H1 (cell line): ENCODE measurements at regions not wholly inside any gene's neighbourhood (a gene's known extent, or its start where the extent isn't known, plus 50 kb on each side); places are given as distances from the start of the nearest gene placed in this dataset.
A peak's percentile ranks its signal among the peaks of the same experiment; 100 is the strongest.

Source experiments
- CTCF ChIA-PET: fragments of 300-600 bp; sonication (Branson Sonifier 250); formaldehyde crosslinking; loops from one replicate; lab custom pipeline; 2021; ENCODE audit not compliant: partially characterized antibody; lab: Charles Lee
- POLR2A ChIA-PET: fragments of 300-600 bp; sonication (Branson Sonifier 250); formaldehyde crosslinking; loops from one replicate; lab custom pipeline; 2021; ENCODE audit warnings: inconsistent platforms; ENCODE audit not compliant: partially characterized antibody; lab: Charles Lee
- DNase-seq, 2 experiments: peaks; one replicate each; pipeline versions ENCODE4 v3.0.0 to v3.0.0-alpha.2; 2010 to 2022; ENCODE audit warnings: low spot score in 2 of 2, low read depth in 1 of 2, mixed read lengths in 1 of 2
- FAIRE-seq: peaks from 2 replicates; lab custom pipeline; 2011; peaks lifted over from hg19 to GRCh38; lab: Jason Lieb, UNC
- H2AFZ ChIP-seq: 2 replicates; pipeline ENCODE4 v1.8.1; 2012; ENCODE audit warnings: low read length, inconsistent platforms
- H2AK5ac ChIP-seq: 2 replicates; pipeline ENCODE4 v1.6.1; 2013; ENCODE audit warnings: low read depth, low read length
- H2BK120ac ChIP-seq: replicated peaks from 2 replicates; pipeline ENCODE3; 2013; ENCODE audit warnings: low read depth, low read length, inconsistent platforms
- H2BK12ac ChIP-seq: 2 replicates; pipeline ENCODE4 v1.6.1; 2013; ENCODE audit warnings: low read depth, low read length
- H2BK15ac ChIP-seq: 2 replicates; pipeline ENCODE4 v1.6.1; 2013; ENCODE audit warnings: low read length
- H2BK20ac ChIP-seq: 2 replicates; pipeline ENCODE4 v1.6.1; 2013; ENCODE audit warnings: low read length
- H2BK5ac ChIP-seq: 2 replicates; pipeline ENCODE4 v1.6.1; 2013; ENCODE audit warnings: low read depth, low read length
- H3K14ac ChIP-seq: 2 replicates; pipeline ENCODE4 v1.6.1; 2013; ENCODE audit warnings: inconsistent platforms; ENCODE audit not compliant: insufficient read length
- H3K18ac ChIP-seq: 2 replicates; pipeline ENCODE4 v1.6.1; 2013; ENCODE audit warnings: low read length; ENCODE audit errors: extremely low read depth
- H3K23ac ChIP-seq: 2 replicates; pipeline ENCODE4 v1.6.1; 2013; ENCODE audit warnings: inconsistent platforms; ENCODE audit not compliant: insufficient read length
- H3K23me2 ChIP-seq: 2 replicates; pipeline ENCODE4 v1.6.1; 2013; ENCODE audit warnings: low read depth, low read length
- H3K27ac ChIP-seq: 2 replicates; pipeline ENCODE4 v1.6.1; 2011; ENCODE audit warnings: low read depth, low read length, inconsistent platforms
- H3K27me3 ChIP-seq, 4 experiments: replicated peaks in 1 of 4; 1 replicate in 1 of 4; 2 replicates in 3 of 4; pipeline versions ENCODE4 v1.6.1 to v1.8.1; 2011 to 2013; ENCODE audit warnings: low read length in 3 of 4, mild to moderate bottlenecking in 3 of 4, inconsistent platforms in 2 of 4, mixed read lengths in 2 of 4, moderate library complexity in 1 of 4; ENCODE audit not compliant: control insufficient read depth in 3 of 4, insufficient read depth in 3 of 4; ENCODE audit errors: extremely low read depth in 1 of 4
- H3K36me3 ChIP-seq, 4 experiments: 2 replicates each; pipeline versions ENCODE4 v1.6.1 to v1.8.1; 2011 to 2013; ENCODE audit warnings: mild to moderate bottlenecking in 4 of 4, low read length in 3 of 4, moderate library complexity in 2 of 4, control low read depth in 1 of 4, inconsistent platforms in 1 of 4; ENCODE audit not compliant: insufficient read depth in 4 of 4, control insufficient read depth in 2 of 4
- H3K4ac ChIP-seq: replicated peaks from 2 replicates; pipeline ENCODE3; 2013; ENCODE audit warnings: low read length, low read depth, mixed read lengths, inconsistent platforms; ENCODE audit not compliant: insufficient read length
- H3K4me1 ChIP-seq, 4 experiments: replicated peaks in 1 of 4; 1 replicate in 1 of 4; 2 replicates in 3 of 4; pipeline versions ENCODE4 v1.6.1 to v1.8.1; 2011 to 2013; ENCODE audit warnings: low read length in 3 of 4, inconsistent platforms in 2 of 4, mixed read lengths in 1 of 4; ENCODE audit not compliant: insufficient read depth in 4 of 4, control insufficient read depth in 3 of 4
- H3K4me2 ChIP-seq, 2 experiments: 2 replicates each; pipeline versions ENCODE4 v1.6.1 to v1.8.1; 2011 to 2013; ENCODE audit warnings: low read depth in 2 of 2, low read length in 2 of 2, control low read depth in 1 of 2, inconsistent platforms in 1 of 2, mild to moderate bottlenecking in 1 of 2; ENCODE audit not compliant: insufficient read depth in 1 of 2
- H3K4me3 ChIP-seq, 4 experiments: fragments of 200-600, 300-600 bp in 1 of 4; sonication (generic), shearing (Covaris generic), sonication (Bioruptor Twin) in 1 of 4; 2 replicates each; pipeline versions ENCODE4 v1.5.1 to v1.8.1; 2011 to 2016; ENCODE audit warnings: low read length in 4 of 4, low read depth in 3 of 4, control low read depth in 2 of 4, inconsistent platforms in 2 of 4, mild to moderate bottlenecking in 2 of 4, mixed read lengths in 1 of 4, moderate library complexity in 1 of 4; ENCODE audit not compliant: insufficient read depth in 2 of 4; ENCODE audit errors: extremely low read depth in 1 of 4
- H3K56ac ChIP-seq: replicated peaks from 2 replicates; pipeline ENCODE3; 2013; ENCODE audit warnings: low read depth, mild to moderate bottlenecking, mixed read lengths, low read length, inconsistent platforms; ENCODE audit not compliant: insufficient read length
- H3K79me1 ChIP-seq: 2 replicates; pipeline ENCODE4 v1.6.1; 2013; ENCODE audit warnings: low read depth, low read length, control low read depth
- H3K79me2 ChIP-seq, 2 experiments: 2 replicates each; pipeline versions ENCODE4 v1.6.1 to v1.8.1; 2012 to 2013; ENCODE audit warnings: low read length in 2 of 2, mild to moderate bottlenecking in 2 of 2, inconsistent platforms in 1 of 2; ENCODE audit not compliant: insufficient read depth in 2 of 2, control insufficient read depth in 1 of 2
- H3K9ac ChIP-seq, 4 experiments: replicated peaks in 1 of 4; 1 replicate in 1 of 4; 2 replicates in 3 of 4; pipeline versions ENCODE4 v1.6.1 to v1.8.1; 2011 to 2013; ENCODE audit warnings: low read depth in 3 of 4, low read length in 3 of 4, control low read depth in 2 of 4, mild to moderate bottlenecking in 2 of 4, moderate library complexity in 2 of 4, inconsistent platforms in 1 of 4; ENCODE audit errors: extremely low read depth in 1 of 4
- H3K9me3 ChIP-seq, 2 experiments: 2 replicates each; pipeline versions ENCODE4 v1.6.1 to v1.8.1; 2012 to 2013; ENCODE audit warnings: mild to moderate bottlenecking in 2 of 2, moderate library complexity in 2 of 2, control low read depth in 1 of 2, inconsistent platforms in 1 of 2, low read depth in 1 of 2, low read length in 1 of 2, mixed read lengths in 1 of 2; ENCODE audit not compliant: insufficient read depth in 2 of 2
- H4K20me1 ChIP-seq, 2 experiments: replicated peaks in 1 of 2; 2 replicates each; pipeline versions ENCODE3 to v1.8.1; 2011 to 2013; ENCODE audit warnings: inconsistent platforms in 2 of 2, low read length in 2 of 2, mild to moderate bottlenecking in 1 of 2; ENCODE audit not compliant: insufficient read depth in 2 of 2, control insufficient read depth in 1 of 2
- H4K5ac ChIP-seq: 2 replicates; pipeline ENCODE4 v1.6.1; 2013; ENCODE audit warnings: low read length, low read depth, mixed read lengths, inconsistent platforms; ENCODE audit not compliant: insufficient read length
- H4K8ac ChIP-seq: 2 replicates; pipeline ENCODE4 v1.8.0; 2013; ENCODE audit warnings: mild to moderate bottlenecking, moderate library complexity, low read length, inconsistent platforms; ENCODE audit not compliant: insufficient read depth; ENCODE audit errors: extremely low read depth
- H4K91ac ChIP-seq: replicated peaks from 2 replicates; pipeline ENCODE3; 2013; ENCODE audit warnings: low read length, mixed read lengths, inconsistent platforms; ENCODE audit not compliant: insufficient read length
- ASH2L ChIP-seq: fragments of 200-600, 300-600 bp; sonication (generic); IDR thresholded peaks from one replicate; pipeline ENCODE4 v1.7.1; 2017; ENCODE audit warnings: low read length
- CBX5 ChIP-seq: fragments of 300-800, 300-1000 bp; sonication (generic); IDR thresholded peaks from 2 replicates; pipeline ENCODE4 v1.7.1; 2016; ENCODE audit warnings: antibody characterized with exemption, low read length, low read depth
- CTCF ChIP-seq, 3 experiments: IDR thresholded peaks; 1 replicate in 2 of 3; 2 replicates in 1 of 3; pipeline versions ENCODE4 v1.5.1 to v1.6.1; 2011; ENCODE audit warnings: low read length in 3 of 3, mild to moderate bottlenecking in 3 of 3, inconsistent platforms in 2 of 3, low read depth in 1 of 3, moderate library complexity in 1 of 3; ENCODE audit not compliant: insufficient read depth in 1 of 3; ENCODE audit errors: control extremely low read depth in 1 of 3
- HDAC6 ChIP-seq: IDR thresholded peaks from one replicate; pipeline ENCODE4 v1.7.1; 2012; ENCODE audit warnings: low read depth, mild to moderate bottlenecking, inconsistent platforms, low read length, moderate library complexity
- MAFK ChIP-seq: IDR thresholded peaks from 2 replicates; pipeline ENCODE4 v1.6.1; 2012; ENCODE audit warnings: low read depth, mild to moderate bottlenecking, improper control_type of control experiment, low read length
- NRF1 ChIP-seq: IDR thresholded peaks from 2 replicates; pipeline ENCODE4 v1.6.1; 2011; ENCODE audit warnings: mild to moderate bottlenecking, low read depth, low read length, improper control_type of control experiment
- POLR2AphosphoS5 ChIP-seq: IDR thresholded peaks from 2 replicates; pipeline ENCODE4 v1.6.1; 2011; ENCODE audit warnings: low read depth, low read length
- SIN3A ChIP-seq, 2 experiments: IDR thresholded peaks in 1 of 2; conservative IDR thresholded peaks in 1 of 2; 2 replicates each; pipeline ENCODE4 v1.6.1; 2011 to 2012; ENCODE audit warnings: low read length in 2 of 2, improper control_type of control experiment in 1 of 2, low read depth in 1 of 2, mild to moderate bottlenecking in 1 of 2
- SP2 ChIP-seq: IDR thresholded peaks from 2 replicates; pipeline ENCODE4 v1.6.1; 2012; ENCODE audit warnings: mild to moderate bottlenecking, low read length, inconsistent platforms
- TAF7 ChIP-seq: optimal IDR thresholded peaks from 2 replicates; pipeline ENCODE3; 2011; ENCODE audit warnings: low read depth, mild to moderate bottlenecking, inconsistent platforms, low read length, moderate library complexity, borderline replicate concordance
- WGBS, 2 experiments: shearing (Covaris generic) in 1 of 2; methylation state at CpG; one replicate each; pipeline versions ENCODE4 v1.1.6 to v1.1.7; 2013 to 2015; ENCODE audit warnings: low lambda C conversion rate in 2 of 2, mixed read lengths in 2 of 2, inconsistent platforms in 1 of 2, low coverage in 1 of 2, missing lambda C conversion rate in 1 of 2; ENCODE audit not compliant: insufficient replicate concordance in 2 of 2, insufficient coverage in 1 of 2, insufficient read length in 1 of 2; ENCODE audit errors: extremely low coverage in 1 of 2, missing lambda C conversion rate in 1 of 2; 5-methylcytosine and 5-hydroxymethylcytosine counted together

GRCh38 chr4:96483308-96484030, 643.6 kb downstream of the PDHA2 start:
- peak overlapping the region; percentile 72; the same call in 1 of the 2 replicates for H2BK12ac ChIP-seq
- H2BK20ac ChIP-seq, result no peak overlapping the region
- DNase-seq (peak in 1 of 2 experiments; percentile 29), FAIRE-seq (peak; percentile 36)
- no peak overlapping the region for H3K56ac ChIP-seq
- H3K18ac ChIP-seq, result no peak overlapping the region
- H2AK5ac ChIP-seq, result no peak overlapping the region
- no peak overlapping the region for H4K91ac ChIP-seq
- ChIA-PET CTCF (interaction anchor here (0.6 to 1.7 kb wide), 2 partner anchors 10 to 54 kb away, joined by 4 read pairs; no protein-coding TSS in a partner anchor), POLR2A (no interaction called here)
- peaks cover 0 to 3% (median 1%) of the 10 kb centered on the region in 4 experiments; a peak in 2 of 7 replicates for H3K4me1 ChIP-seq
- H4K5ac ChIP-seq, result no peak overlapping the region
- peaks cover 7 to 13% of the 10 kb centered on the region in 2 experiments; a peak in 3 of 4 replicates for H3K9me3 ChIP-seq
- H3K79me2 ChIP-seq, result no peaks in the 10 kb centered on the region
- H3K23me2 ChIP-seq, result no peaks in the 10 kb centered on the region
- 86% methylated on average over 4 of the region's 4 CpGs; no CpG with 5 or more reads in 1 of the 2 experiments for WGBS, 2 experiments
- H2BK5ac ChIP-seq, result no peak overlapping the region
- H3K36me3 ChIP-seq, result peaks cover 0 to 5% (median 1%) of the 10 kb centered on the region in 4 experiments; a peak in 2 of 8 replicates
- H3K4me2 ChIP-seq, result no peak overlapping the region
- H3K27ac ChIP-seq, result no peak overlapping the region
- H3K79me1 ChIP-seq, result no peaks in the 10 kb centered on the region
- no peak overlapping the region for H3K4me3 ChIP-seq
- H3K27me3 ChIP-seq, result no peaks in the 10 kb centered on the region
- H2BK15ac ChIP-seq, result 0 out of 2 replicates have a peak overlapping the region, but pooled peaks have one; percentile 29
- H3K23ac ChIP-seq, result no peak overlapping the region
- no peak overlapping the region for H4K8ac ChIP-seq
- H2BK120ac ChIP-seq, result no peak overlapping the region
- H3K4ac ChIP-seq, result no peak overlapping the region
- no peak overlapping the region for H3K14ac ChIP-seq
- no peak overlapping the region for H3K9ac ChIP-seq
- no peaks in the 10 kb centered on the region for H4K20me1 ChIP-seq
- H2AFZ ChIP-seq, result no peak overlapping the region
- no peak for TF ChIP-seq TAF7
- no peak for TF ChIP-seq MAFK
- no peak for TF ChIP-seq NRF1
- TF ChIP-seq SIN3A (conservative IDR thresholded peaks at IDR 0.05 in 1 of 2, IDR thresholded peaks at IDR 0.05 in 1 of 2; ENCODE audit: low read depth in 1 of 2, low read length in 2 of 2), result no peak
- no peak for TF ChIP-seq POLR2AphosphoS5
- TF ChIP-seq SP2, result no peak
- TF ChIP-seq CBX5, result no peak
- no peak for TF ChIP-seq ASH2L
- TF ChIP-seq CTCF (IDR thresholded peaks at IDR 0.05; ENCODE audit: control extremely low read depth in 1 of 3, insufficient read depth in 1 of 3, low read depth in 1 of 3, low read length in 3 of 3), result peak in 2 of 3 experiments; percentile 42 to 45; a peak in 3 of 4 replicates
- TF ChIP-seq HDAC6, result no peak
